Esophagus muscularis mucosa (tissue), 4 donors: ENCODE measurements at regions not wholly inside any gene's neighbourhood (a gene's known extent, or its start where the extent isn't known, plus 50 kb on each side); places are given as distances from the start of the nearest gene placed in this dataset.

ENCODE experiments used
- DNase-seq: peaks from one replicate; pipeline ENCODE4 v3.0.0-alpha.2; 2017; ENCODE audit errors: extremely low spot score
- H3K27ac ChIP-seq, 4 donors: fragments of 200-600 bp; sonication (generic); replicated peaks in 1 of 4; 1 replicate in 3 of 4; 2 replicates in 1 of 4; pipeline ENCODE4 v1.5.1; 2016 to 2019; ENCODE audit warnings: mild to moderate bottlenecking in 1 of 4
- H3K27me3 ChIP-seq, 4 donors: fragments of 200-600 bp; sonication (generic); one replicate each; pipeline versions ENCODE4 v1.5.1 to v1.6.0; 2016 to 2019
- H3K36me3 ChIP-seq, 4 donors: fragments of 200-600 bp; sonication (generic); one replicate each; pipeline ENCODE4 v1.5.1; 2016 to 2019
- H3K4me1 ChIP-seq, 4 donors: fragments of 200-600 bp; sonication (generic); one replicate each; pipeline ENCODE4 v1.5.1; 2016 to 2019
- H3K4me3 ChIP-seq, 4 donors: fragments of 200-600 bp; sonication (generic); 1 replicate in 2 of 4; 2 replicates in 2 of 4; pipeline ENCODE4 v1.5.1; 2016 to 2019; ENCODE audit warnings: mild to moderate bottlenecking in 4 of 4, moderate library complexity in 1 of 4
- H3K9me3 ChIP-seq, 4 donors: fragments of 200-600 bp; sonication (generic); 1 replicate in 3 of 4; 2 replicates in 1 of 4; pipeline ENCODE4 v1.5.1; 2016 to 2019
- EP300 ChIP-seq: sonication (generic); formaldehyde crosslinking; IDR thresholded peaks from one replicate; pipeline ENCODE4 v1.6.1; 2017; ENCODE audit warnings: antibody characterized with exemption
- POLR2A ChIP-seq: fragments of 450-650 bp; IDR thresholded peaks from one replicate; pipeline ENCODE4 v1.6.1; 2017; ENCODE audit warnings: antibody characterized with exemption, moderate library complexity, mild to moderate bottlenecking, low read depth
- POLR2AphosphoS5 ChIP-seq, 2 donors: sonication (generic); formaldehyde crosslinking; IDR thresholded peaks; one replicate each; pipeline ENCODE4 v1.6.1; 2017; ENCODE audit warnings: antibody characterized with exemption in 2 of 2
- WGBS: methylation state at CpG from one replicate; pipeline ENCODE4 v1.1.5; 2018; 5-methylcytosine and 5-hydroxymethylcytosine counted together
- intact Hi-C: fragments of 100-400 bp; cut with DNase I; formaldehyde crosslinking; loops from one replicate; pipeline ENCODE4 v1.15.1; 2023
- TF ChIP-seq, protein P1 (sequence below), 3 experiments: fragments of 200-600 bp in 2 of 3; fragments of 450-650 bp in 1 of 3; sonication (generic) in 2 of 3; IDR thresholded peaks; one replicate each; pipeline ENCODE4 v1.5.1; 2017 to 2019; ENCODE audit warnings: antibody characterized with exemption in 3 of 3, mild to moderate bottlenecking in 2 of 3, moderate library complexity in 1 of 3

DNA sequence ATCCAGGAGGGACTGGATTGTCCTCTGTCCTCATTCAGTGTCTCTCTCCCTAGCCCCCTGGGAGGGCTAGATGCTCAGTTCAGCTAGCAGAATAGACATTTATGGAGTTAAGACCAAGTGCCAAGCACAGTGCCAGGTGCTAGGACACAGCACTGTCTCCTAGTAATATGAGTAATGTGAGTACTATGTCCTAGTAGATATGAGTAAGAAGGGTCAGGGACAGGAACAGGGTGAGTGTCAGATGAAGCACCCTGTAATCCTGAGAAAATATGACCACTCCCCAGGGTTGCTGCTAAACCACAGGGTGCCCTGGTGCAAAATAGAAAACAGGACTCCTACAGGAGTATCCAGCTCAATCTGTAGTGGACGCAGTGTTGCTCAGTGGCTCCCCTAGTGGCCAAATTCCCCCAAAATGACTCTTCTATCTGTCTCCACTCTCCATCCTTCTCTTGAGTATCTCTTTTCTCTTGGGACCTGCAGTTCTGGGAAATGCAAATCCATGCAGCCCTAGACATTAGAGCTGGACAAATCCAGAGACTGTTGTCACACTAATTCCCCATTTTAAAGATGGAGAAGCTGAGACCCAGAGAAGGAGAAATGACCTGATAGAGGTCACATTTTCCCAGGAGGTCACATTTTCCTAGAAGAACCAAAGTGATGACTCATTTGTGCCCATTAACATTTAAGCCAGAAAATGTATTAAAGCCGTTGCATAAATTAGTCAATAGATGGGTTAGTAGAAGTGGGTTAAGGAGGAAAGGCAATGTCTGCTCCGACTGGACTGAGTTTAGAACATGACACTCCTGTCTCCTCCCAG lies 214.3 kb downstream of the NXPE2 start:
- Histone ChIP-seq H3K27ac (no peak overlapping the region), H3K36me3 (no peaks in the 10 kb centered on the region), H3K4me3 (no peak overlapping the region), H3K4me1 (no peaks in the 10 kb centered on the region), H3K9me3 (no peaks in the 10 kb centered on the region), H3K27me3 (peaks cover 0 to 10% (median 0%) of the 10 kb centered on the region in 4 donors)
- WGBS, result 86% methylated on average over 3 of the region's 3 CpGs
- intact Hi-C loops, result no loop called here
- peak; percentile 19 for DNase-seq
- TF ChIP-seq, protein P1, sequence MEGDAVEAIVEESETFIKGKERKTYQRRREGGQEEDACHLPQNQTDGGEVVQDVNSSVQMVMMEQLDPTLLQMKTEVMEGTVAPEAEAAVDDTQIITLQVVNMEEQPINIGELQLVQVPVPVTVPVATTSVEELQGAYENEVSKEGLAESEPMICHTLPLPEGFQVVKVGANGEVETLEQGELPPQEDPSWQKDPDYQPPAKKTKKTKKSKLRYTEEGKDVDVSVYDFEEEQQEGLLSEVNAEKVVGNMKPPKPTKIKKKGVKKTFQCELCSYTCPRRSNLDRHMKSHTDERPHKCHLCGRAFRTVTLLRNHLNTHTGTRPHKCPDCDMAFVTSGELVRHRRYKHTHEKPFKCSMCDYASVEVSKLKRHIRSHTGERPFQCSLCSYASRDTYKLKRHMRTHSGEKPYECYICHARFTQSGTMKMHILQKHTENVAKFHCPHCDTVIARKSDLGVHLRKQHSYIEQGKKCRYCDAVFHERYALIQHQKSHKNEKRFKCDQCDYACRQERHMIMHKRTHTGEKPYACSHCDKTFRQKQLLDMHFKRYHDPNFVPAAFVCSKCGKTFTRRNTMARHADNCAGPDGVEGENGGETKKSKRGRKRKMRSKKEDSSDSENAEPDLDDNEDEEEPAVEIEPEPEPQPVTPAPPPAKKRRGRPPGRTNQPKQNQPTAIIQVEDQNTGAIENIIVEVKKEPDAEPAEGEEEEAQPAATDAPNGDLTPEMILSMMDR (IDR thresholded peaks at IDR 0.05), result no peak
- TF ChIP-seq POLR2AphosphoS5 (IDR thresholded peaks at IDR 0.05) (no peak), POLR2A (no peak)

DNA sequence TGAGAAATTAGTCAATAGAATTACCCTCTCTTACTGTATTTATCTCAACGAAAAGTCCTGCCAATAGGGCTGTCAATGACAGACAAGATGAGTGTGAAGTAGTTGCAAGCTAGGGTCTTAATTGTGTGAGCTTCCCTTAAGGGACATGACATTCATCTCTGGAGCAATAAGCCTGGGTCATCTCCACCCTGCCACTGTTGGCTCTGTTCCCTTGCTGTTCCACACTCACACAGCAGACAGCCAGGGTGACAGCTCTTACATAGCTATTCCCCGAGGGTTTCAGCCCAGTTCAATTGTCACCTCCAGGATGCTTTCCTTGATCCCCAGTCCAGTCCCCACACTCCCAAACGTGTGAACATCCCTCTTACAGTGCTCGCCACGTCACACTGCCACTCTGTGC lies 215.0 kb downstream of the NXPE2 start:
- peaks cover 0 to 8% (median 0%) of the 10 kb centered on the region in 4 donors for H3K27me3 ChIP-seq
- intact Hi-C loops, result no loop called here
- TF ChIP-seq, protein P1 (IDR thresholded peaks at IDR 0.05), result no peak
- TF ChIP-seq POLR2A, result no peak
- no peak for TF ChIP-seq POLR2AphosphoS5 (IDR thresholded peaks at IDR 0.05)
- no peak for TF ChIP-seq EP300

DNA sequence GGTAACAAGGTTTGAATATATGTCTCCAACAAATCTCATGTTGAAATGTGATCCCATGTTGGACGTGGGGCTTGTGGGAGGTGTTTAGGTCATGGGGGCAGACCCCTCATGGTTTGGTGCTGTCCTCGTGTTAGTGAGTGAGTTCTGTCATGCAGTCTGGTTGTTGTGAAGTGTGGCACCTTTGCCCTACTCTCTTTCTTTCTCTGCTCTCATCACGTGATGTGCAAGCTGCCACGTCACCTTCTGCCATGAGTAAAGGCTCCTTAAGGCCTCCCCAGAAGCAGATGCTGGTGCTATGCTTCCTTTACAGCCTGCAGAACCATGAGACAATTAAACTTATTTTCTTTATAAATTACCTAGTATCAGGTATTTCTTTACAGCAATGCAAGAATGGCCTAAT lies 218.3 kb downstream of the NXPE2 start:
- no peaks in the 10 kb centered on the region for H3K4me1 ChIP-seq
- peak; percentile 64 for DNase-seq
- H3K27ac ChIP-seq, result no peak overlapping the region
- no peak for TF ChIP-seq EP300
- TF ChIP-seq POLR2A, result no peak
- TF ChIP-seq, protein P1 (IDR thresholded peaks at IDR 0.05), result no peak
- no peak for TF ChIP-seq POLR2AphosphoS5 (IDR thresholded peaks at IDR 0.05)
- H3K36me3 ChIP-seq, result no peaks in the 10 kb centered on the region
- H3K4me3 ChIP-seq, result no peak overlapping the region
- intact Hi-C loops, result no loop called here
- WGBS, result 65% methylated on average over 4 of the region's 4 CpGs
- no peaks in the 10 kb centered on the region for H3K27me3 ChIP-seq
- peaks cover 0 to 10% (median under 1%) of the 10 kb centered on the region in 4 donors for H3K9me3 ChIP-seq

More for the DNA sequence above, 215.0 kb downstream of the NXPE2 start:
- Histone ChIP-seq H3K36me3 (no peaks in the 10 kb centered on the region), H3K9me3 (no peaks in the 10 kb centered on the region), H3K27ac (no peak overlapping the region), H3K4me3 (no peak overlapping the region), H3K4me1 (no peaks in the 10 kb centered on the region)
- no peak for DNase-seq
- WGBS, result 76% methylated on average over 5 of the region's 5 CpGs

DNA sequence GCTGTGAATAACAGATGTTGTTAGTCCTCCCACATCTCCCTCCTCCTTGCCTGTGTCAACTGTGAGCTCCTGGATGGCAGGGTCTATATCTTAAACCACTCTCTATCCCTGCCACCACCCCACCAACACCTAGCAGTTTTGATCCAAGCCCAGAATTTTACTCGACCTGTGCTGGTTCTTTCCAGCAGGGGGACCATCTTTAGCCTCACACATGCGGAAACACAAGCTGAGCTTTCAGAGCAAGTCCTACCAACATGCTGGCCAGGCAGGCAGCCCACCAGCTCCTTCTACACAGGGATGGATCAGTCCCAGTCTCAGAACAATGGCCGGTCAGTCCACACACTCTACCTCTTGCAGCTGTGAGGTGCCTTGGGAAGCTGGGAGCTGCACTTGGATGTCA lies 231.5 kb downstream of the NXPE2 start:
- Histone ChIP-seq H3K4me1 (no peaks in the 10 kb centered on the region), H3K27me3 (no peaks in the 10 kb centered on the region), H3K27ac (no peak overlapping the region), H3K9me3 (peaks cover 0 to 4% (median 3%) of the 10 kb centered on the region in 4 donors), H3K36me3 (no peaks in the 10 kb centered on the region), H3K4me3 (no peak overlapping the region)
- intact Hi-C loops, result no loop called here
- TF ChIP-seq EP300 (no peak), POLR2AphosphoS5 (IDR thresholded peaks at IDR 0.05) (no peak), POLR2A (no peak)
- TF ChIP-seq, protein P1 (IDR thresholded peaks at IDR 0.05), result no peak
- 67% methylated on average over 3 of the region's 3 CpGs for WGBS
- DNase-seq, result peak; percentile 55
